ENCODE measurements at regions not wholly inside any gene's neighbourhood (a gene's known extent, or its start where the extent isn't known, plus 50 kb on each side); places are given as distances from the start of the nearest gene placed in this dataset.
"Not testable (repeated sequence)": the region's sequence is repeated elsewhere in the genome, so short reads cannot be mapped to it uniquely, and the experiment has no call there.

GRCh38 chr3:159401069-159401468 is 587.6 kb upstream of the IL12A start:
- DNase-seq = no peak

- not testable (repeated sequence) for DNase-seq
Observed at GRCh38 chr3:159409711-159410110, 578.9 kb upstream of the IL12A start.

GRCh38 chr3:159413319-159413718 is 575.3 kb upstream of the IL12A start:
- no peak for DNase-seq

- DNase-seq = no peak
Observed at GRCh38 chr3:159416856-159417255, 571.8 kb upstream of the IL12A start.

DNA sequence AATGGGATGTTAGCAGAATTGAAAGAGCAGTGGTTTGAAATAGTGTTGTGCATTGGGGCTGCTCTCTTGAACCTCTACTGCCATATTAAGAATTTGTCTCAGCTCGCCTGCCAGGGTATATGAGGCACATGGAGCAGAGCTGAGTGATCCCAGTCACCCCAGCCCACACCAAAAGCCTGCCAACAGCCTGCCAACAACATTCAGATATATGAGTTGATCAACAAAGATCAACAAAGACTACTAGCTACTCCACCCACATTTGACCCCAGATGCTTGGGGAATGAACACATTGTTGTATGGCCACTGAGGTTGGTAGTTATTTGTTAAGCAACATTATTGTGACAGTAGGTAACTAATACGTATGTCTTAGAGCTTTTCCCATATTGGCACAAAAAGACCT is 570.9 kb upstream of the IL12A start:
- DNase-seq = no peak

- no peak for DNase-seq
Observed at GRCh38 chr3:159418571-159419526, 569.8 kb upstream of the IL12A start.

DNA sequence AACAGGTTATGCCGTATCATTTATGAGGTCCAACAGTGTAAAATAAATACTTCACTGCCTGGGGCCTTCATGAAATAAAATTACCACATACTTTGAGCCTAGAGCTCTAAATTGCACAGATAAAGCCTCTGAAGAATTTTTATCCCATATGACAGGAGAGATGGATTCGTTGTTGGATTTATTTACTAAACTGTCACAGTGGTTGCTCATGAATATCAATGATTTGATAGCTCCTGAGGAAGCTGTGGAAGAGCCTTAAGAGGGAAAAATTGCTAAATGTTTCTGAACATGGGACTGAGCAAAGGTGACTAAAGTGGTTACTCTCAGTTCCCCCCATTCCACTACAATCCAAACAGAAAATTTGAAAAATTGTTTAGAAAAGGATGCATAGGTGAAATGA is 558.9 kb upstream of the IL12A start:
- DNase-seq = no peak

- DNase-seq = no peak
Observed at GRCh38 chr3:159432682-159433340, 555.8 kb upstream of the IL12A start.

DNA sequence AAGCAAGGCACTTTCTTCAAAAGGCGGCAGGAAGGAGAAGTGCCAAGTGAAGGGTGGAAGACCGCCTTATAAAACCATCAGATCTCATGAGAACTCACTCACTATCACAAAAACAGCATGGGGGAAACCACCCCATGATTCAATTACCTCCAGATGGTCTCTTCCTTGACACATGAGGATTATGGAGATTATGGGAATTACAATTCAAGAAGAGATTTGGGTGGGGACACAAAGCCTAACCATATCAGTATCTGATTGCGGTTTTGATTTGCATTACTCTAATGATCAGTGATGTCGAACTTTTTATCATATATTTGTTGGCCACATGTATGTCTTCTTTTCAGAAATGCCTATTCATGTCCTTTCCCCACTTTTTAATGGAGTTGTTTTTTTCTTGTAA is 549.3 kb upstream of the IL12A start:
- no peak for DNase-seq

- DNase-seq = no peak
Observed at GRCh38 chr3:159441279-159441678, 547.4 kb upstream of the IL12A start.

DNA sequence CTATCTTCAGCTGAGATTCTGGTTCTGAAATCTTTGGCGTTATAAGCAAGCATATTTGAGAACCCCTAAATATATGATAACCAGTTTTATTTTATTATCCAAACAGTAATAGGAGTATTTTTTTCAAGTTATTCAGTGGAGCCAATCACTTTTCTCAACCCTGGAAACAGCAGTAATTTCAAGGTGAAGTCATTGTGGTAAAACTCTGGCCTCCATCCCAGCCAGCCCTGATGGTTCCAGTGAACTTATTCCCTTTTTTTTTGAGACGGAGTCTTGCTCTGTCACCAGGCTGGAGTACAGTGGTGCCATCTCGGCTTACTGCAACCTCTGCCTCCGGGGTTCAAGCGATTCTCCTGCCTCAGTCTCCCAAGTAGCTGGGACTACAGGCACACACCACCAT is 545.4 kb upstream of the IL12A start:
- no peak for DNase-seq

DNA sequence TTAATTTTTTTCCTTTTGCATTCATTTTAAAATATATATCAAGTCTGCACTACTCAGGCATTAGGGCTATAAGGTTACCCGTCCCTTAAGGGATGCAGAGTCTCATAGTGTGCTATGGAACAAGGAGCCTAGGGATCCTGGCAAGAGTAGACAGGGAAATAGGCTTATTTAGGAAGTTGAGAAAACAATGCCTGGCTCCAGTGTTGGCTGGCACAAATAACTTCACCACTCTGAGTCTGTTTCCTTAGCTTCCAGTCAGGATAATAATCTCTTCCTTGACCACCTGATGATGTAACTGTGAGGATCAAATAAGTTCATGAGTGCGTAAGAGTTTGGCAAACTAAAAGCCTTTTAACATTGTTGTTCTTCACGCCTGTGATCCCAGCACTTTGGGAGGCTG is 540.8 kb upstream of the IL12A start:
- no peak for DNase-seq

- DNase-seq = no peak
Observed at GRCh38 chr3:159448902-159449301, 539.7 kb upstream of the IL12A start.

- DNase-seq = no peak
Observed at GRCh38 chr3:159451067-159451466, 537.6 kb upstream of the IL12A start.

DNA sequence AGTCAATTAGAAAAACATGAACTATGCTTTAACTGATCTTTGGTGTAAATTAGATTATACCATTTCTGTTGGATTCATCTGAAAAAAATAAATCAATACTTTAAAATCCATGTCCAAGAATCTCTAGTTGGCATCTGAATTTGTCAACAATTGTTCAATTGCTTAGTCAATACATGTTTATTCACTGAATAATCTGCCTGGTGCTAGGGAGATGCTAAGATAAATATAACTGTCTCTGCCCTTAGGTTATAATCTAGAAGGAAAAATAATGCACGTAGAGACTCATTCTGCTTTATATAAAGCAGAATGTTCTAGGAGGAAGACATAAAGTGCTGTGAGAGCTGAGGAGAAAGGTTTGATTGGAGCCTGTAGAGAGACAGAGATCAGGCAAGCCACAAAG is 537.2 kb upstream of the IL12A start:
- DNase-seq = no peak

GRCh38 chr3:159453036-159453435 is 535.6 kb upstream of the IL12A start:
- DNase-seq = no peak

- DNase-seq = no peak
Observed at GRCh38 chr3:159453945-159454344, 534.7 kb upstream of the IL12A start.

DNA sequence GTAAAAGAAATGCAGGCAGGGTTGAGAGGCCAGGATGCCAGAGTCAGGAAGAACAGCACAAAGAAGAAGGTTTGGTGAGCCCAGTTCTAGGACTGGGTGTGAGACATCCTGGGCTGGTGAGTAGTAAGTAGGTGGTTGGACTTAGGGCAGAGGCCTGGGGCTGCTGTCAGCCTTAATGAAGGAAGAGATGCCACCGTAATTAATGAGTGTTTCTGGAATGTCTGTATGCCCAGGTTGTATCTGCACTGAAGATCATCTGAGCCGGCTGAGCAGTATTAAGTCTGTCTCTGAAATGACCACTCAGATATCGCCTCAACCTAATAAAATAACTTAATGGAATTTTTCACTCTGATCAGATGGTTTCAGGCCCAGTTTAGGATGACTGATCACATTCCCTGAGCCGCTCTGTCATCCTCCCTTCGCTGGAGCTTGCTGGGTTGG is 532.9 kb upstream of the IL12A start:
- no peak for DNase-seq

DNA sequence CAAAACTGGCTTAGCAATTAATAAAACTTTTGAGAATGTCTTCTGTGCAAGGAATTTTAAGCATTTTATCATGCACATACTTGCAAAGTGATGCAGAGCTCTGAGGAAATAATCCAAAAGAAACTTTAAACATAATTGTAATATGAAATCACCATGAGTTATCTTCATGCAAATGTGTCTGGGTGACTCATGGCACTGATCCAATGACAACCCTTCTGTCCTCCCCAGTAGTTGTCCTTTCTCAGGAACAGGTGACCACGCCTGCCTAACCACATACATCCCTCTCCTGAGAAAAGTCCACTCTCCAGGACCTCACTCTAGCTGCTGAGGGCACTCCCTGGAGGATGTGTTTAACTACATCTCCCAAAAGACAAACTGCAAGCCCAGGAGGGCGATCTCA is 530.6 kb upstream of the IL12A start:
- DNase-seq = no peak

DNA sequence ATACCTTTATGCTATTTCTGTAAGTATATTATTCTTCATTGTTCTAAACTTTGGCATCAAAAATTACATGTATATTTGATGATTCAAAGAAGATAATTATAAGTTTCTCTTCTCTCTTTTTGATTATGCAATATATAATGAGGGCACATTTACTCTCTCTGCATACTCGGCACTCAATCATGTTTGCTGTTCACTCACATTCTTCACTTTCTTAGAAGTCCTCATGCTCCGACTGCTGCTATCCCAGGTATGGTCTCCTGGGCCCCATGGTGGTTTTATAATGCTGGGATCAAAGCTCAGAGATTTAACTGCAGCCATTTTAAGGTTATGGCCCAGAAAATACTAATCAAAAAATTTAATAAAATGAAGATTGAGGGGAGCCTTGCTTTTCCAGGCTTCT is 529.7 kb upstream of the IL12A start:
- DNase-seq = no peak

GRCh38 chr3:159472611-159473010 is 516.0 kb upstream of the IL12A start:
- no peak for DNase-seq

- no peak for DNase-seq
Observed at GRCh38 chr3:159473206-159473605, 515.4 kb upstream of the IL12A start.

DNA sequence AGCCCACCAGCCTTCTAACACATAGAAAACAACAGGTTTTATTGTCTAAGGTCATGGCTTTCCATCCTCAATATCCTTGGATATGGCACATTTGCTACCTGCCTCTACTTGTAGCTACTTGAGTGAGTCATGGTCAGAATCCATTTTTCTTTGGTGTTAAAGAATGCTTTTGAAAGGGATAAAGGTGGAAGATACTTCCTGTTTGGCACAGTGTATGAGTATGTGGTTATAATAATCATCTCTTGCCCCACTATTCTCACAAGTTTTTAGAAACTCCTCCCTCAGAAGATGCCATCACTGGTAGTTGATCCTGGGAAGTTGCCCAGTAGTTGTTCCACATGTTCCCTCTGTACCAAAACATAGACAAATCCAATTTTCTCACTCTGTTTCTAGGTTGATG is 508.6 kb upstream of the IL12A start:
- DNase-seq = no peak

DNA sequence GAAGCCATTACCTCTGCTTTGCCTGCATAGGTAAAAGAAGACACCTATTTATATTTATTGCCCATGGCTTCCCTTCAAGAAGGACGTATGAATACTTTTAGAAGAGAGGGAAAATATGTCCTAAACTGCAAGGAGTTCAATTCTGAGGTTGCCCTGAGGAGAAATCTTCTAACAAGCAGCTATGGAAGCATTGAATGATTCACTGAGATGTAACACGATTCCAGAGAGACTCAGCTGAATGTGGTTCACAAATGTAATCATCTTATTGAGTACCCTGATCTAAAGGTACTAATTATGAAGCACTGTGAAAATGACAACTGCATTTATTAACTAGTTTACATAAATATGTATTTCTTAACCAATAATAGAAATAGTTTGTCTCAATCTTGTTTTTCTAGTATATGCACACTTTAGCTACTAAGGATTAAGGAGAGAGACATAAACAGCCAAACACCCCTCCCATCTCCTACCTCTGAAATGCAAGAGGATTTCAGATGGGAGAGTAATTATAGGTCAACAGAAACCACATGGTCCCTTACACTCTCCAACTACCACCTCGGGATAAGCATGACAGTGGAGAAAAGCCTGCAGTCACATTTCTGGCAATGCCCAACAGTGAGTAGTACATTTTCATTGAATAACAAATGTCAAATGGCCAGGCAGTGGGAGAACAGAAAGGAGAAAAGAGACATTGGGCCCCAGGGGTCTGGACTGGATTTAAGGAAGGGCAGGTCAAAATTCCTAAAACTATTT is 506.2 kb upstream of the IL12A start:
- no peak for DNase-seq

Data from CD4-positive, alpha-beta T cell treated with Interleukin-10 for 1 hour (primary cell).